Large intestine (tissue), 3 donors: ENCODE measurements at regions not wholly inside any gene's neighbourhood (a gene's known extent, or its start where the extent isn't known, plus 50 kb on each side); places are given as distances from the start of the nearest gene placed in this dataset.

Experiments used
- DNase-seq, 2 donors: peaks; one replicate each; pipeline versions ENCODE4 v3.0.0 to v3.0.0-alpha.2; 2013
- H3K27ac ChIP-seq: one replicate; pipeline ENCODE4 v1.5.1; 2013; ENCODE audit warnings: low read length
- H3K27me3 ChIP-seq: 2 replicates; pipeline ENCODE4 v1.6.1; 2013; ENCODE audit warnings: low read length; ENCODE audit not compliant: control insufficient read depth, insufficient read depth
- H3K36me3 ChIP-seq: 2 replicates; pipeline ENCODE4 v1.6.1; 2013; ENCODE audit warnings: low read length; ENCODE audit not compliant: control insufficient read depth, insufficient read depth
- H3K4me1 ChIP-seq: one replicate; pipeline ENCODE4 v1.6.1; 2013; ENCODE audit warnings: low read length; ENCODE audit not compliant: control insufficient read depth, insufficient read depth
- H3K4me3 ChIP-seq: one replicate; pipeline ENCODE4 v1.5.1; 2013; ENCODE audit warnings: low read length
- H3K9me3 ChIP-seq: one replicate; pipeline ENCODE4 v1.6.1; 2013; ENCODE audit warnings: mild to moderate bottlenecking, low read depth, low read length, moderate library complexity; ENCODE audit not compliant: control insufficient read depth
- whole genome bisulfite sequencing: methylation state at CpG from one replicate; pipeline ENCODE4 v1.1.5; 2013; ENCODE audit warnings: low lambda C conversion rate; ENCODE audit not compliant: insufficient coverage; 5-methylcytosine and 5-hydroxymethylcytosine counted together

DNA sequence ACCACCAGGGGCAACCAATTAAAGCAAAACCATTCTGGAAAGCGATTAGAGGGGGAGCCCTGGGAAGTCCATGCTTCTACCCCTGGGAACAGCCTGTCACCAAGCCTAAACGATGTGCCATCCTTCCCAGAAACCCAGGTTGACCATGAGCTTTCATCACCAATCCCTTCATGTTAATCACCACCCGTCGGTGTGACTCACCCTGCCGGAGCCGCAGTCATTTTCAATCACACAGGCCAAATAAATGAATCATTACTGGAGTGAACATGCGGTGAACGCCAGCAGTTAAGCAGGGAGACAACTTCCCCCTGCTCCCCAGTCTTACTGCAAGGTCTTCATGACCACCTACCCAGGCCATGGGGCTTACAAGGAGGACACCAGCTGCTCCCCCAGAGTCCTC, 308.8 kb downstream of the AJAP1 start:
- H3K4me1 ChIP-seq, result no peaks in the 10 kb centered on the region
- no peak overlapping the region for H3K27ac ChIP-seq
- no peak for DNase-seq
- H3K9me3 ChIP-seq, result no peaks in the 10 kb centered on the region
- no CpG with 5 or more reads among the region's 8 CpGs for WGBS
- H3K36me3 ChIP-seq, result no peaks in the 10 kb centered on the region
- H3K4me3 ChIP-seq, result no peak overlapping the region
- H3K27me3 ChIP-seq, result peaks cover 2% of the 10 kb centered on the region

DNA sequence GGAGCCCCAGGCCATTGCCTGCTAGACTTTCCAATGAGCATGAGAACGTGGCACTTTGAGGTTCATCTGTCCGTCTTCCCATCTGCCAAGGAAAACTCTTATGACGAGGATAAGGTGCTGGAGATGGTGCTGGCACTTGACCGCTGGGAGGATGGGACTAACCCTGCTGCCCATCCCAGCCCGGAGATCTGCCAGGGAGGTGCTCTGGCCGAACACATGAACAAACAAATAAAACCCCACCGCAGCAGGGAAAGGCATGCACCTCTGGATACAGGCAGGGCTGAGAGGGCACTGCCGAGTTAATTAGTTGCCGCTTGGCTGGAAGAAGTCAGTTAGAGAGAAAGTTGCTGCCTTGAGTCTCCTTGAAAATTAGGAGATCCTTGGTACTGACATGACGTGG, 308.4 kb downstream of the AJAP1 start:
- H3K4me1 ChIP-seq, result no peaks in the 10 kb centered on the region
- no peaks in the 10 kb centered on the region for H3K9me3 ChIP-seq
- no peak overlapping the region for H3K27ac ChIP-seq
- 17% methylated on average over 1 of the region's 10 CpGs for WGBS
- no peak for DNase-seq
- peaks cover 2% of the 10 kb centered on the region for H3K27me3 ChIP-seq
- H3K36me3 ChIP-seq, result no peaks in the 10 kb centered on the region
- H3K4me3 ChIP-seq, result no peak overlapping the region

DNA sequence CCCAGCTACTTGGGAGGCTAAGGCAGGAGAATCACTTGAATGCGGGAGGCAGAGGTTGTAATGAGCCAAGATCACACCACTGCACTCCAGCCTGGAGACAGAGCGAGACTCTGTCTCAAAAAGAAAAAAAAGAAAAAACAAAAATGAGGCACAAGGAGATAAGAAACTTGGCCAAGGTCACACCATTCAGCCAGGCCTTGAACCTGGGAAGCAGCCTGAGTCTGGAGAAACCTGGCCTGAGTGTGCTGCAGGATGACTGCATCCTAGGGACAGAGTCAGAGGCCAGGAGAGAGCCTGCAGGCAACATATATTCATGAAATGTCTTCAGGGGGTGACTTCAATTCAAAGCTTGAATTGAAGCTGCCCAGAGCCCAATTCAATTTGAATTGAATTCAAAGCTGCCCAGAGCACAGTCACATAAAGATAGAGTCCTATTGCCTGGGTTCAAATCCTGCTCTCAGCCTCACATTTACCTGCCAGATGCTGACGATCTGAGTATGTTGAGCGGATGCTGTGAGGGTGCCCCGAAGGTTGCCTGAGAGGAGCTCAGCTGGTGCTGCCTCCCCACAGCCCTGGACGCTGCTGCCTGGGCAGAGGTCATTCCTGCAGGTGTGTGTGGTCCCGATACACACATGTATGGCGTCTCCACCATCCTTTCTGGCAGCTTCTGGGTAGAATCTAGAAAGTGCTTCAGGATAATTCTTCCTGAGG, 307.7 kb downstream of the AJAP1 start:
- Histone ChIP-seq H3K4me1 (no peaks in the 10 kb centered on the region), H3K9me3 (no peaks in the 10 kb centered on the region), H3K27ac (no peak overlapping the region), H3K36me3 (no peaks in the 10 kb centered on the region), H3K4me3 (no peak overlapping the region), H3K27me3 (peaks cover 2% of the 10 kb centered on the region)
- no peak for DNase-seq
- WGBS, result no CpG with 5 or more reads among the region's 8 CpGs

DNA sequence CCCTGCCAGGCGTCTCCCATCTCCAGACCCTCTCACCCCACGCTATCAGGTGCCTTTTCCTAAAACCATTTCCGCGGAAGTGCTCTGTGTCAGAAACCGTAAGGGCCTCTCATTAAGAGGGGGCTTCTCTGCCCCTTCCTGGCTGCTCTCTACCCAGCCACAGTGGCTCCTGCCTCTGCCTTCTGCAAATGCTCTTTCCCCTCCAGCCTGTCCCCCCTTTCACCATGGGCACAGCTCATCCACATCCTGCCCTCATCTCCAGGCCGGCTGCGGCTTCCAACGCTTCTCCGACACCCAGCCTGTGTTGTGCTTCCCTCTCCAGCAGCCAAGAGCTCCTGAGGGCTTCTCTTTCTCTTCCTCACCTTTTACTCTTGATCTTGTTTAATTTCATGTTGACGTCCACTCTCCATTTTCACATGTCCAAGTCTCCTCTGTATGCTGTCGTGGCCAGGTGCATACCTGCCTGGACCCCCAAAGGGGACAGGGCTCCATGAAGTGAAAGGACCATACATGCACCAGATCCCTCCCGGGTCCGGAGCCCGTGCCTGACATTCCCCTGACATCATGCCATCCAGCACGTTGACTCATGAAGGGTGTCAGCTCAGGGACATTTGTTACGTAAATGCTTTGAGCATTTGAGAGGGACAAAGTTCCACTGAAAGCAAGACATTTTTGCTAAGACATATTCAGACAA, 306.5 kb downstream of the AJAP1 start:
- no peak for DNase-seq
- Histone ChIP-seq H3K36me3 (no peaks in the 10 kb centered on the region), H3K4me3 (no peak overlapping the region), H3K9me3 (no peaks in the 10 kb centered on the region), H3K4me1 (no peaks in the 10 kb centered on the region), H3K27me3 (peaks cover 2% of the 10 kb centered on the region), H3K27ac (no peak overlapping the region)
- WGBS, result no CpG with 5 or more reads among the region's 16 CpGs

DNA sequence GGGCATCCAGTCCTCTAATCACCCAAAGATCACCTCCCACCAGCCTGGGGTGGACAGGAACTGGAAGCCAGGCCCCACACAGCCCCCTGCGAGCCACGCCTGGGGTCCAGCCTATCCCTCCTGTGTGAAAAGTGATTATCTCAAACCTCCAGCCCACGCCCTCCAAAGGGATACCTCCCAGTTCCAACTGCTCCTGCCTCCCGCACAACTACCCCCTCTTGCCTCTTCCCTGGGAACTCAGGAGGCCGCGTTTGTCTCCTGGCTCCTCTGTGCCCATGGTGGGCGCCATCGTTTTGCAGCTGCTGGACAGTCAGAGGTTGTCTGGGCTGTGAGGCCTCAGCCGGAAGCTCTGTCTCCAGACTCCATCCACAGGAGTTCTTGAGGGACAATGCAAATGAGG, 305.9 kb downstream of the AJAP1 start:
- Histone ChIP-seq H3K4me3 (no peak overlapping the region), H3K4me1 (no peaks in the 10 kb centered on the region), H3K27me3 (peaks cover under 1% of the 10 kb centered on the region), H3K9me3 (no peaks in the 10 kb centered on the region), H3K36me3 (no peaks in the 10 kb centered on the region), H3K27ac (no peak overlapping the region)
- no CpG with 5 or more reads among the region's 9 CpGs for WGBS
- DNase-seq, result no peak

DNA sequence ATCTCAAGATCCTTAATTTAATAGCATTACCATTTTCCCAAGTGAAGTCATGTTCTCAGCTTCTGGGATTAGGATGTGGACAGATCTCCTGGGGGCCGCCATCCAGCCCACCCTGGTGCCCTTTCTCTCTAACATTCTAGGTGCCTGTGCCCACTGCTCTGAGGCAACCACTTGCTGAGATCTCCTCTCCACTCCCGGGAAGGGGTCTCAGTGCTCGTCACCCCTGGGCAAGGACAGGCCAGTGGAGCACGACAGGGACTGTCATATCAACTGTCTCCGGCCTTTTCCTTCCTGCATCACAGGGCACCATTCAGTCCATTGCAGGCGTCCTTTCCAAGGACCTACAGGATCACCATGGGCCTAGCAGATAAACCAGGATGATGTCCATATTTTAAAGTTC, 304.8 kb downstream of the AJAP1 start:
- H3K4me1 ChIP-seq, result no peaks in the 10 kb centered on the region
- H3K4me3 ChIP-seq, result no peak overlapping the region
- no CpG with 5 or more reads among the region's 6 CpGs for WGBS
- H3K27ac ChIP-seq, result no peak overlapping the region
- DNase-seq, result no peak
- no peaks in the 10 kb centered on the region for H3K9me3 ChIP-seq
- H3K27me3 ChIP-seq, result no peaks in the 10 kb centered on the region
- H3K36me3 ChIP-seq, result no peaks in the 10 kb centered on the region

DNA sequence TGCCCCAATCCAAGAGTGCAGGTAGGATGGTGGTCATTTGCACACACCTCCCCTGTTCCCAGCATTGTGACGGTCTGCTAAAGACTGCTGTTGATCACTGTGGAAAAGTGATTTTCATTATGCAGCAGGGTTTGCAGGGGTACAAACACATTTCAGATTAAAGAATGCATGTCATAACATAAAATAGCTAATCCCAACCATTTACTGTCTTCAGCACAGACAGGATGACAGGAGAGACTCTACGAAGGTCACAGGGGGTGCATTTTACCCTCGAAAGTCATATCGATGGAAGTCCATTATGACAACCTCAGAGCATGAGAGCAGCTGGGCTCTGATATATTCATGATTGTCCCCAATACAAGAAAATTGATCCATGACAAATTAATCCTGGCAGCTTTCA, 302.6 kb downstream of the AJAP1 start:
- no peaks in the 10 kb centered on the region for H3K36me3 ChIP-seq
- no peaks in the 10 kb centered on the region for H3K4me1 ChIP-seq
- H3K9me3 ChIP-seq, result no peaks in the 10 kb centered on the region
- H3K27me3 ChIP-seq, result no peaks in the 10 kb centered on the region
- DNase-seq, result no peak
- no peak overlapping the region for H3K27ac ChIP-seq
- no CpG with 5 or more reads among the region's 4 CpGs for WGBS
- H3K4me3 ChIP-seq, result no peak overlapping the region

DNA sequence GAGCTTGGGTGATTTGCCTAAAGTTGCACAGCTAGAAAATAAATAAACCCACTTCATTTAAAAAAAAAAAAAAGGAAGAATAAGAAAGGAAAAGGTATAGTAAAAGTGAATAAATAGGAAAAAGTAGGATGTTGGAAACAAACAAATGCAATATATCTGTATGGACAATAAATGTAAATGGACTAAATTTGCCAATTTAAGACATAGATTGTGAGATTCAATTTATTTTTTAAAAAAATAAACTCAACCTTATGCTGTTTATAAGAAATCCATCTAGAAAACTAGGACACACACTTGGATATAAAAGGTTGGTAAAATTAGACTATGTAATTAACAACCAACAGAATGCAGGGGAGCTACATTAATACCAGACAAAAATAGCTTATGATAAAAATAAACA, 300.0 kb downstream of the AJAP1 start:
- no peak overlapping the region for H3K4me3 ChIP-seq
- H3K4me1 ChIP-seq, result no peaks in the 10 kb centered on the region
- no peak overlapping the region for H3K27ac ChIP-seq
- DNase-seq, result no peak
- no peaks in the 10 kb centered on the region for H3K9me3 ChIP-seq
- no peaks in the 10 kb centered on the region for H3K36me3 ChIP-seq
- H3K27me3 ChIP-seq, result no peaks in the 10 kb centered on the region

DNA sequence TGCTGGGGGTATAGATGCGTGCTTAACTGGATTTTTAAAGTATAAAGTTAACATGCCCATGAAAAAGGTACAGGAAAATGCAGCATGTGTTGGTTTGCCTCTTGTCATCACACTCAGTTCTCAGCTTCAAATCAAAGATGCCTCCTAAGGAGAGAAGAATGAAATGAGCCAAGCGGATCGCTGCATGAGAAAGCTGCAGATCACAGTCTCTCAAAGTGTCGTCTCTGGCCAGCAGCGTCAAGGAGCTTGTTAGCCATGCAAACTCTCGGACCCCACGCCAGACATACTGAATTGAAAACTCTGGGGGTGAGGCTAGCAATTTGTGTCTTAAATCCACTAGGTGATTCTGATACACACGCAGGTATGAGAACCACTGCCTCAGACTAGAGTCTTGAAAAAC, 297.2 kb downstream of the AJAP1 start:
- Histone ChIP-seq H3K9me3 (no peaks in the 10 kb centered on the region), H3K27me3 (no peaks in the 10 kb centered on the region), H3K27ac (no peak overlapping the region), H3K36me3 (no peaks in the 10 kb centered on the region), H3K4me1 (no peaks in the 10 kb centered on the region), H3K4me3 (no peak overlapping the region)
- DNase-seq, result no peak
- WGBS, result 100% methylated on average over 2 of the region's 8 CpGs

DNA sequence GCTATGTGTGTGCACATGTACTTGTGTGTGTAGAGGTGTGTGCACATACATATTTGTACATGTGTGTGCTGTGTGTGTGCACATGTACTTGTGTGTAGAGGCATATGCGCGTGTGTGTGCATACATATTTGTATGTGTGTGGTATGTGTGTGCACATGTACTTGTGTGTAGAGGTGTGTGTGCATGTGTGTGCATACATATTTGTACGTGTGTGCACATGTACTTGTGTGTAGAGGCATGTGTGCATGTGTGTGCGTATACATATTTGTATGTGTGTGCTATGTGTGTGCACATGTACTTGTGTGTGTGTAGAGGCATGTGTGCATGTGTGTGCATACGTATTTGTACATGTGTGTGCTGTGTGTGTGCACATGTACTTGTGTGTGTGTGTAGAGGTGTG, 291.9 kb downstream of the AJAP1 start:
- H3K36me3 ChIP-seq, result no peaks in the 10 kb centered on the region
- WGBS, result no CpG with 5 or more reads among the region's 5 CpGs
- H3K27ac ChIP-seq, result no peak overlapping the region
- no peaks in the 10 kb centered on the region for H3K9me3 ChIP-seq
- H3K4me3 ChIP-seq, result no peak overlapping the region
- H3K4me1 ChIP-seq, result no peaks in the 10 kb centered on the region
- DNase-seq, result no peak
- no peaks in the 10 kb centered on the region for H3K27me3 ChIP-seq

DNA sequence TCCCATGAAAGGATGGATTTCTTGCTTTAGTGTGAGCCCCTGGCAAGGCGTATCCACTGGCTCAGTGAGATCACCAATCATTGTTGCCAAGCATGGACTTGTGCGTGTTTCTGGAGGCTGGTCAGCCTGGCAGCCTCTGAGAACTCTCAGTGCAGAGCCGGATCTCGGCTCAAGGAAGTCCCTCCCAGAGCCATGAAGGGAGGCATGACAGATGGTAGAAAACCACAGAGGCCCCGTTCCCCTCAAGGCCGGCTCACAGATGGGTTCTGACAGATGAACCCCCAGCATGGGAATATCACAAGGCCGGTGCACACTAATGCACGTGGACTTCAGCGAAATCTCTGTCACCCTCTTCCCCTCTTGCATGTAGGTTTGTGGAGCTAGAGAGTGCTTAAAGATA, 290.5 kb downstream of the AJAP1 start:
- Histone ChIP-seq H3K4me3 (no peak overlapping the region), H3K27me3 (no peaks in the 10 kb centered on the region), H3K9me3 (no peaks in the 10 kb centered on the region), H3K27ac (no peak overlapping the region), H3K36me3 (no peaks in the 10 kb centered on the region), H3K4me1 (no peaks in the 10 kb centered on the region)
- no CpG with 5 or more reads among the region's 9 CpGs for WGBS
- DNase-seq, result no peak
